Hepatocyte (in vitro differentiated cells): ENCODE measurements at regions not wholly inside any gene's neighbourhood (a gene's known extent, or its start where the extent isn't known, plus 50 kb on each side); places are given as distances from the start of the nearest gene placed in this dataset.

ENCODE experiments used
- EZH2 ChIP-seq: fragments of 200-600 bp; sonication (generic); IDR thresholded peaks from 2 replicates; pipeline ENCODE4 v1.6.1; 2016; ENCODE audit warnings: antibody characterized with exemption, mild to moderate bottlenecking, borderline replicate concordance
- TF ChIP-seq, protein P1 (sequence below): fragments of 200-600 bp; sonication (generic); IDR thresholded peaks from 2 replicates; pipeline ENCODE4 v1.5.1; 2016; ENCODE audit warnings: antibody characterized with exemption, mild to moderate bottlenecking; ENCODE audit not compliant: poor library complexity

GRCh38 chr15:95298729-95299128 is 1031.8 kb upstream of the NR2F2 start:
- TF ChIP-seq, protein P1, sequence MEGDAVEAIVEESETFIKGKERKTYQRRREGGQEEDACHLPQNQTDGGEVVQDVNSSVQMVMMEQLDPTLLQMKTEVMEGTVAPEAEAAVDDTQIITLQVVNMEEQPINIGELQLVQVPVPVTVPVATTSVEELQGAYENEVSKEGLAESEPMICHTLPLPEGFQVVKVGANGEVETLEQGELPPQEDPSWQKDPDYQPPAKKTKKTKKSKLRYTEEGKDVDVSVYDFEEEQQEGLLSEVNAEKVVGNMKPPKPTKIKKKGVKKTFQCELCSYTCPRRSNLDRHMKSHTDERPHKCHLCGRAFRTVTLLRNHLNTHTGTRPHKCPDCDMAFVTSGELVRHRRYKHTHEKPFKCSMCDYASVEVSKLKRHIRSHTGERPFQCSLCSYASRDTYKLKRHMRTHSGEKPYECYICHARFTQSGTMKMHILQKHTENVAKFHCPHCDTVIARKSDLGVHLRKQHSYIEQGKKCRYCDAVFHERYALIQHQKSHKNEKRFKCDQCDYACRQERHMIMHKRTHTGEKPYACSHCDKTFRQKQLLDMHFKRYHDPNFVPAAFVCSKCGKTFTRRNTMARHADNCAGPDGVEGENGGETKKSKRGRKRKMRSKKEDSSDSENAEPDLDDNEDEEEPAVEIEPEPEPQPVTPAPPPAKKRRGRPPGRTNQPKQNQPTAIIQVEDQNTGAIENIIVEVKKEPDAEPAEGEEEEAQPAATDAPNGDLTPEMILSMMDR = no peak
- TF ChIP-seq EZH2 = no peak
